Ovary (tissue), 7 donors: ENCODE measurements at regions not wholly inside any gene's neighbourhood (a gene's known extent, or its start where the extent isn't known, plus 50 kb on each side); places are given as distances from the start of the nearest gene placed in this dataset.

ENCODE experiments used
- DNase-seq, 5 donors: peaks; one replicate each; pipeline ENCODE4 v3.0.0-alpha.2; 2019 to 2020
- H3K27ac ChIP-seq, 2 donors: fragments of 200-600 bp; one replicate each; pipeline versions ENCODE4 v1.5.1 to v1.8.0; 2019 to 2022
- H3K27me3 ChIP-seq: fragments of 200-600 bp; one replicate; pipeline ENCODE4 v1.8.0; 2022
- H3K36me3 ChIP-seq: fragments of 200-600 bp; sonication (generic); one replicate; pipeline ENCODE4 v1.5.1; 2019
- H3K4me1 ChIP-seq: one replicate; pipeline ENCODE4 v1.8.1; 2013; ENCODE audit warnings: mild to moderate bottlenecking, moderate library complexity; ENCODE audit not compliant: insufficient read depth
- H3K4me3 ChIP-seq: fragments of 200-600 bp; sonication (generic); one replicate; pipeline ENCODE4 v1.5.1; 2017
- H3K9me3 ChIP-seq, 2 donors: fragments of 200-600 bp in 1 of 2; sonication (generic) in 1 of 2; one replicate each; pipeline versions ENCODE4 v1.5.1 to v1.8.1; 2013 to 2019; ENCODE audit warnings: mild to moderate bottlenecking in 1 of 2, moderate library complexity in 1 of 2
- CTCF ChIP-seq, 3 donors: fragments of 450-650 bp in 2 of 3; fragments of 200-600 bp in 1 of 3; IDR thresholded peaks; one replicate each; pipeline versions ENCODE4 v1.5.1 to v1.8.0; 2016 to 2022; ENCODE audit warnings: antibody characterized with exemption in 3 of 3, mild to moderate bottlenecking in 1 of 3
- EP300 ChIP-seq: sonication (generic); formaldehyde crosslinking; IDR thresholded peaks from one replicate; pipeline ENCODE4 v1.6.1; 2017; ENCODE audit warnings: antibody characterized with exemption
- POLR2A ChIP-seq: fragments of 450-650 bp; IDR thresholded peaks from one replicate; pipeline ENCODE4 v1.6.1; 2017; ENCODE audit warnings: antibody characterized with exemption, mild to moderate bottlenecking, moderate library complexity
- WGBS, 3 donors: extraction: QIAGEN DNeasy Blood & Tissue Kit in 1 of 3; methylation state at CpG; one replicate each; pipeline versions ENCODE4 v1.1.5 to v1.1.7; 2013 to 2017; 5-methylcytosine and 5-hydroxymethylcytosine counted together
- intact Hi-C, 4 donors: fragments of 100-400 bp; cut with DNase I; formaldehyde crosslinking; loops; one replicate each; pipeline versions ENCODE4 v1.11.0 to v1.15.1; 2022 to 2023
- donor health status: DM: no; HTN: no; CAD: no; lungs with moderate emphysema.
- donor health status: DM: no; HTN: no; CAD: no.
- donor health status: Bipolar disorder and iron deficiency.
- donor health status: DM: no; HTN: no; CAD: no.
- donor health status: DM: yes; HTN: yes; CAD: no.

GRCh38 chr4:11623726-11624037 lies 195.0 kb upstream of the HS3ST1 start:
- WGBS, 3 donors, result 54 to 71% (median 65%) methylated on average over 1 of the region's 1 CpG
- Histone ChIP-seq H3K27me3 (no peaks in the 10 kb centered on the region), H3K4me1 (no peaks in the 10 kb centered on the region), H3K9me3 (no peaks in the 10 kb centered on the region), H3K27ac (no peak overlapping the region), H3K36me3 (no peaks in the 10 kb centered on the region), H3K4me3 (no peak overlapping the region)
- DNase-seq, result no peak
- no peak for TF ChIP-seq CTCF (IDR thresholded peaks at IDR 0.05)
- no peak for TF ChIP-seq EP300
- TF ChIP-seq POLR2A, result no peak
- intact Hi-C loops, result no loop called here

- Histone ChIP-seq H3K4me3 (no peak overlapping the region), H3K36me3 (no peaks in the 10 kb centered on the region), H3K4me1 (no peaks in the 10 kb centered on the region), H3K27me3 (no peaks in the 10 kb centered on the region), H3K27ac (no peak overlapping the region), H3K9me3 (no peaks in the 10 kb centered on the region)
- TF ChIP-seq POLR2A (no peak), EP300 (no peak)
- intact Hi-C loops, result no loop called here
- WGBS, 3 donors, result 92 to 97% (median 94%) methylated on average over 10 of the region's 10 CpGs
- DNase-seq, result no peak
These were observed 194.4 kb upstream of the HS3ST1 start for GRCh38 chr4:11622961-11623725.

- intact Hi-C loops, result no loop called here
- no peaks in the 10 kb centered on the region for H3K9me3 ChIP-seq
- no peaks in the 10 kb centered on the region for H3K27me3 ChIP-seq
- TF ChIP-seq POLR2A (no peak), EP300 (no peak), CTCF (IDR thresholded peaks at IDR 0.05) (no peak)
- no peak for DNase-seq
- 75 to 82% (median 81%) methylated on average over 2 of the region's 2 CpGs for WGBS, 3 donors
- no peak overlapping the region for H3K27ac ChIP-seq
- H3K4me1 ChIP-seq, result no peaks in the 10 kb centered on the region
- no peak overlapping the region for H3K4me3 ChIP-seq
- no peaks in the 10 kb centered on the region for H3K36me3 ChIP-seq
These were observed 192.2 kb upstream of the HS3ST1 start for GRCh38 chr4:11620861-11621260.

- no peak for TF ChIP-seq CTCF (IDR thresholded peaks at IDR 0.05)
- TF ChIP-seq POLR2A, result no peak
- no peak for TF ChIP-seq EP300
- intact Hi-C loops, result no loop called here
- no peak for DNase-seq
These were observed 190.1 kb upstream of the HS3ST1 start for GRCh38 chr4:11618666-11619282.

GRCh38 chr4:11616856-11617255 lies 188.2 kb upstream of the HS3ST1 start:
- no peaks in the 10 kb centered on the region for H3K9me3 ChIP-seq
- H3K4me1 ChIP-seq, result no peaks in the 10 kb centered on the region
- no peaks in the 10 kb centered on the region for H3K27me3 ChIP-seq
- H3K27ac ChIP-seq, result no peak overlapping the region
- DNase-seq, result no peak
- TF ChIP-seq POLR2A (no peak), CTCF (IDR thresholded peaks at IDR 0.05) (no peak), EP300 (no peak)
- 93 to 94% (median 93%) methylated on average over 4 of the region's 4 CpGs for WGBS, 3 donors
- H3K4me3 ChIP-seq, result no peak overlapping the region
- intact Hi-C loops, result no loop called here
- H3K36me3 ChIP-seq, result no peaks in the 10 kb centered on the region

More at GRCh38 chr4:11618666-11619282, 190.1 kb upstream of the HS3ST1 start:
- Histone ChIP-seq H3K27me3 (no peaks in the 10 kb centered on the region), H3K4me1 (no peaks in the 10 kb centered on the region), H3K36me3 (no peaks in the 10 kb centered on the region), H3K27ac (no peak overlapping the region), H3K9me3 (no peaks in the 10 kb centered on the region), H3K4me3 (no peak overlapping the region)
- WGBS, 3 donors, result 45 to 98% (median 46%) methylated on average over 2 of the region's 2 CpGs
